ENCODE measurements at regions not wholly inside any gene's neighbourhood (a gene's known extent, or its start where the extent isn't known, plus 50 kb on each side); places are given as distances from the start of the nearest gene placed in this dataset.

- no peak for TF ChIP-seq CTCF (IDR thresholded peaks at IDR 0.05)
- TF ChIP-seq JUN (CRISPR knock-in tag; IDR thresholded peaks at IDR 0.05), result no peak
- no peak for TF ChIP-seq ZNF317 (CRISPR knock-in tag; IDR thresholded peaks at IDR 0.05; ENCODE audit: borderline replicate concordance, low read depth)
- TF ChIP-seq ETV6 (CRISPR knock-in tag; IDR thresholded peaks at IDR 0.05), result no peak
- no peak for TF ChIP-seq RELA (CRISPR knock-in tag; IDR thresholded peaks at IDR 0.05; ENCODE audit: borderline replicate concordance)
- TF ChIP-seq IRF1 (CRISPR knock-in tag; IDR thresholded peaks at IDR 0.05), result no peak
- no peak for TF ChIP-seq CBFB (CRISPR knock-in tag; IDR thresholded peaks at IDR 0.05; ENCODE audit: low read depth)
These were observed 435.4 kb downstream of the GPAM start for GRCh38 chr10:111748184-111748583.

Measured in WTC11 (cell line).